ENCODE measurements at regions not wholly inside any gene's neighbourhood (a gene's known extent, or its start where the extent isn't known, plus 50 kb on each side); places are given as distances from the start of the nearest gene placed in this dataset.

- H3K4me3 ChIP-seq = no peak overlapping the region
- H3K4me2 ChIP-seq = no peak overlapping the region
- H3K9me3 ChIP-seq (ENCODE audit: low read depth) = no peaks in the 10 kb centered on the region
- no peak overlapping the region for H2AFZ ChIP-seq
- H3K9me2 ChIP-seq (replicated peaks; ENCODE audit: insufficient read depth) = no peaks in the 10 kb centered on the region
- H3K4me1 ChIP-seq (ENCODE audit: insufficient read depth) = no peaks in the 10 kb centered on the region
- H3K79me2 ChIP-seq = no peaks in the 10 kb centered on the region
- no peaks in the 10 kb centered on the region for H4K20me1 ChIP-seq (ENCODE audit: insufficient read depth, poor library complexity, severe bottlenecking)
- H3K27ac ChIP-seq = no peak overlapping the region
- 63% methylated on average over 1 of the region's 1 CpG for WGBS (ENCODE audit: low lambda C conversion rate, missing lambda C conversion rate)
- H3K36me3 ChIP-seq (replicated peaks; ENCODE audit: insufficient read depth, low read depth) = no peaks in the 10 kb centered on the region
- TF ChIP-seq EZH2 (IDR thresholded peaks at IDR 0.05; ENCODE audit: borderline replicate concordance) = no peak
- no peak for TF ChIP-seq EZH2phosphoT487 (IDR thresholded peaks at IDR 0.05; ENCODE audit: low read depth, severe bottlenecking, unreplicated experiment)
- TF ChIP-seq, protein P1, sequence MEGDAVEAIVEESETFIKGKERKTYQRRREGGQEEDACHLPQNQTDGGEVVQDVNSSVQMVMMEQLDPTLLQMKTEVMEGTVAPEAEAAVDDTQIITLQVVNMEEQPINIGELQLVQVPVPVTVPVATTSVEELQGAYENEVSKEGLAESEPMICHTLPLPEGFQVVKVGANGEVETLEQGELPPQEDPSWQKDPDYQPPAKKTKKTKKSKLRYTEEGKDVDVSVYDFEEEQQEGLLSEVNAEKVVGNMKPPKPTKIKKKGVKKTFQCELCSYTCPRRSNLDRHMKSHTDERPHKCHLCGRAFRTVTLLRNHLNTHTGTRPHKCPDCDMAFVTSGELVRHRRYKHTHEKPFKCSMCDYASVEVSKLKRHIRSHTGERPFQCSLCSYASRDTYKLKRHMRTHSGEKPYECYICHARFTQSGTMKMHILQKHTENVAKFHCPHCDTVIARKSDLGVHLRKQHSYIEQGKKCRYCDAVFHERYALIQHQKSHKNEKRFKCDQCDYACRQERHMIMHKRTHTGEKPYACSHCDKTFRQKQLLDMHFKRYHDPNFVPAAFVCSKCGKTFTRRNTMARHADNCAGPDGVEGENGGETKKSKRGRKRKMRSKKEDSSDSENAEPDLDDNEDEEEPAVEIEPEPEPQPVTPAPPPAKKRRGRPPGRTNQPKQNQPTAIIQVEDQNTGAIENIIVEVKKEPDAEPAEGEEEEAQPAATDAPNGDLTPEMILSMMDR (IDR thresholded peaks at IDR 0.05; ENCODE audit: poor library complexity) = no peak
- H3K27me3 ChIP-seq = no peaks in the 10 kb centered on the region
- DNase-seq (ENCODE audit: low spot score) = no peak
Observed at GRCh38 chr11:27570542-27570941, 64.0 kb upstream of the LIN7C start.

GRCh38 chr11:27563641-27564040, 57.1 kb upstream of the LIN7C start:
- no peaks in the 10 kb centered on the region for H3K9me3 ChIP-seq (ENCODE audit: low read depth)
- H3K27ac ChIP-seq = no peak overlapping the region
- no peaks in the 10 kb centered on the region for H3K9me2 ChIP-seq (replicated peaks; ENCODE audit: insufficient read depth)
- H3K4me1 ChIP-seq (ENCODE audit: insufficient read depth) = no peaks in the 10 kb centered on the region
- H3K27me3 ChIP-seq = no peaks in the 10 kb centered on the region
- no peak overlapping the region for H3K4me3 ChIP-seq
- TF ChIP-seq EZH2 (IDR thresholded peaks at IDR 0.05; ENCODE audit: borderline replicate concordance) = no peak
- H2AFZ ChIP-seq = no peak overlapping the region
- H4K20me1 ChIP-seq (ENCODE audit: insufficient read depth, poor library complexity, severe bottlenecking) = no peaks in the 10 kb centered on the region
- H3K79me2 ChIP-seq = no peaks in the 10 kb centered on the region
- H3K36me3 ChIP-seq (replicated peaks; ENCODE audit: insufficient read depth, low read depth) = no peaks in the 10 kb centered on the region
- no peak overlapping the region for H3K4me2 ChIP-seq
- no peak for DNase-seq (ENCODE audit: low spot score)
- 77% methylated on average over 3 of the region's 3 CpGs for WGBS (ENCODE audit: low lambda C conversion rate, missing lambda C conversion rate)

GRCh38 chr11:27563201-27563600, 56.6 kb upstream of the LIN7C start:
- no peaks in the 10 kb centered on the region for H3K4me1 ChIP-seq (ENCODE audit: insufficient read depth)
- no peaks in the 10 kb centered on the region for H3K36me3 ChIP-seq (replicated peaks; ENCODE audit: insufficient read depth, low read depth)
- TF ChIP-seq EZH2 (IDR thresholded peaks at IDR 0.05; ENCODE audit: borderline replicate concordance) (no peak), EZH2phosphoT487 (IDR thresholded peaks at IDR 0.05; ENCODE audit: low read depth, severe bottlenecking, unreplicated experiment) (no peak)
- TF ChIP-seq, protein P1 (IDR thresholded peaks at IDR 0.05; ENCODE audit: poor library complexity) = no peak
- DNase-seq (ENCODE audit: low spot score) = no peak
- no peak overlapping the region for H3K4me2 ChIP-seq
- H3K4me3 ChIP-seq = no peak overlapping the region
- H2AFZ ChIP-seq = no peak overlapping the region
- no peak overlapping the region for H3K27ac ChIP-seq
- H3K27me3 ChIP-seq = no peaks in the 10 kb centered on the region
- H4K20me1 ChIP-seq (ENCODE audit: insufficient read depth, poor library complexity, severe bottlenecking) = no peaks in the 10 kb centered on the region
- H3K79me2 ChIP-seq = no peaks in the 10 kb centered on the region
- no peaks in the 10 kb centered on the region for H3K9me3 ChIP-seq (ENCODE audit: low read depth)
- H3K9me2 ChIP-seq (replicated peaks; ENCODE audit: insufficient read depth) = no peaks in the 10 kb centered on the region

- Histone ChIP-seq H3K27me3 (no peaks in the 10 kb centered on the region), H2AFZ (no peak overlapping the region), H3K4me2 (no peak overlapping the region), H3K9me3 (ENCODE audit: low read depth) (no peaks in the 10 kb centered on the region), H3K79me2 (no peaks in the 10 kb centered on the region), H3K27ac (no peak overlapping the region), H3K9me2 (replicated peaks; ENCODE audit: insufficient read depth) (no peaks in the 10 kb centered on the region), H3K36me3 (replicated peaks; ENCODE audit: insufficient read depth, low read depth) (no peaks in the 10 kb centered on the region), H3K4me1 (ENCODE audit: insufficient read depth) (no peaks in the 10 kb centered on the region), H4K20me1 (ENCODE audit: insufficient read depth, poor library complexity, severe bottlenecking) (no peaks in the 10 kb centered on the region), H3K4me3 (no peak overlapping the region)
- no peak for DNase-seq (ENCODE audit: low spot score)
- WGBS (ENCODE audit: low lambda C conversion rate, missing lambda C conversion rate) = 94% methylated on average over 3 of the region's 3 CpGs
- TF ChIP-seq, protein P1 (IDR thresholded peaks at IDR 0.05; ENCODE audit: poor library complexity) = no peak
- TF ChIP-seq EZH2 (IDR thresholded peaks at IDR 0.05; ENCODE audit: borderline replicate concordance) = no peak
- TF ChIP-seq EZH2phosphoT487 (IDR thresholded peaks at IDR 0.05; ENCODE audit: low read depth, severe bottlenecking, unreplicated experiment) = no peak
Observed at GRCh38 chr11:27558401-27558800, 51.8 kb upstream of the LIN7C start.
